Endothelial cell of umbilical vein (primary cell): ENCODE measurements at regions not wholly inside any gene's neighbourhood (a gene's known extent, or its start where the extent isn't known, plus 50 kb on each side); places are given as distances from the start of the nearest gene placed in this dataset.

ENCODE experiments used
- BruUV-seq: library from RNA; stranded (reverse); fragments of 400-500 nt; replicated peaks from 2 replicates; lab custom pipeline; 2021; lab: Mats Ljungman, UMichigan
- CTCF ChIA-PET: fragments of 300-600, 350-600 bp; sonication (Branson Sonifier 250); formaldehyde crosslinking; loops from one replicate; lab custom pipeline; 2021; ENCODE audit warnings: antibody characterized with exemption, inconsistent platforms; lab: Charles Lee
- POLR2A ChIA-PET: fragments of 300-600, 350-600 bp; sonication (Branson Sonifier 250); formaldehyde crosslinking; loops from one replicate; lab custom pipeline; 2021; ENCODE audit warnings: antibody characterized with exemption, inconsistent platforms; lab: Charles Lee
- DNase-seq: peaks from one replicate; pipeline ENCODE4 v3.0.0-alpha.2; 2011; ENCODE audit warnings: low read depth, low spot score
- FAIRE-seq: peaks from 2 replicates; lab custom pipeline; 2011; peaks lifted over from hg19 to GRCh38; lab: Jason Lieb, UNC
- H2AFZ ChIP-seq: 2 replicates; pipeline ENCODE4 v1.6.0; 2012; ENCODE audit warnings: low read depth, low read length, control low read depth, inconsistent platforms
- H3K27ac ChIP-seq: 2 replicates; pipeline ENCODE4 v1.5.1; 2011; ENCODE audit warnings: low read depth, mild to moderate bottlenecking, control low read depth, low read length, moderate library complexity; ENCODE audit not compliant: insufficient read depth
- H3K27me3 ChIP-seq, 2 experiments: 2 replicates each; pipeline versions ENCODE4 v1.6.0 to v1.6.1; 2011; ENCODE audit warnings: low read length in 2 of 2, mixed read lengths in 1 of 2; ENCODE audit not compliant: control insufficient read depth in 2 of 2, insufficient read depth in 2 of 2
- H3K36me3 ChIP-seq, 2 experiments: 2 replicates in 1 of 2; 3 replicates in 1 of 2; pipeline ENCODE4 v1.5.1; 2011; ENCODE audit warnings: low read length in 2 of 2, mild to moderate bottlenecking in 1 of 2, moderate library complexity in 1 of 2; ENCODE audit not compliant: control insufficient read depth in 2 of 2, insufficient read depth in 2 of 2; ENCODE audit errors: extremely low read depth in 1 of 2
- H3K4me1 ChIP-seq: 3 replicates; pipeline ENCODE4 v1.5.1; 2011; ENCODE audit warnings: mild to moderate bottlenecking, low read length; ENCODE audit not compliant: control insufficient read depth, insufficient read depth; ENCODE audit errors: extremely low read depth
- H3K4me2 ChIP-seq: 2 replicates; pipeline ENCODE4 v1.6.1; 2011; ENCODE audit warnings: low read length, control low read depth, mixed read lengths; ENCODE audit not compliant: insufficient read depth
- H3K4me3 ChIP-seq, 3 experiments: fragments of 200-600 bp in 1 of 3; sonication (generic), shearing (Covaris generic) in 1 of 3; replicated peaks in 1 of 3; 2 replicates each; pipeline ENCODE4 v1.5.1; 2011 to 2016; ENCODE audit warnings: control low read depth in 3 of 3, low read length in 3 of 3, mild to moderate bottlenecking in 2 of 3, inconsistent platforms in 1 of 3, low read depth in 1 of 3, moderate library complexity in 1 of 3; ENCODE audit not compliant: insufficient read depth in 1 of 3
- H3K79me2 ChIP-seq: 2 replicates; pipeline ENCODE4 v1.6.0; 2012; ENCODE audit warnings: low read length, inconsistent platforms; ENCODE audit not compliant: control insufficient read depth, insufficient read depth
- H3K9ac ChIP-seq: replicated peaks from 2 replicates; pipeline ENCODE3; 2011; ENCODE audit warnings: low read length, control low read depth; ENCODE audit not compliant: insufficient read depth; ENCODE audit errors: extremely low read depth
- H3K9me1 ChIP-seq: replicated peaks from 3 replicates; pipeline ENCODE4 v1.6.0; 2011; ENCODE audit warnings: mild to moderate bottlenecking, low read length; ENCODE audit not compliant: control insufficient read depth, insufficient read depth; ENCODE audit errors: extremely low read depth
- H3K9me3 ChIP-seq: replicated peaks from 2 replicates; pipeline ENCODE4 v1.5.1; 2012; ENCODE audit warnings: low read length, inconsistent platforms; ENCODE audit not compliant: control insufficient read depth, insufficient read depth
- H4K20me1 ChIP-seq: replicated peaks from 2 replicates; pipeline ENCODE3; 2011; ENCODE audit warnings: mild to moderate bottlenecking, low read length; ENCODE audit not compliant: control insufficient read depth, insufficient read depth; ENCODE audit errors: extremely low read depth
- EZH2 ChIP-seq: IDR thresholded peaks from 2 replicates; pipeline ENCODE4 v1.6.1; 2012; ENCODE audit warnings: borderline replicate concordance, low read depth, mild to moderate bottlenecking, moderate library complexity, low read length, inconsistent platforms; ENCODE audit not compliant: severe bottlenecking
- FOS ChIP-seq: IDR thresholded peaks from 2 replicates; pipeline ENCODE4 v1.6.1; 2011; ENCODE audit warnings: mild to moderate bottlenecking, low read length, moderate library complexity, borderline replicate concordance; ENCODE audit not compliant: insufficient read depth
- GATA2 ChIP-seq: IDR thresholded peaks from 2 replicates; pipeline ENCODE4 v1.7.0; 2011; ENCODE audit warnings: low read depth, mild to moderate bottlenecking, moderate library complexity, mixed read lengths, low read length; ENCODE audit not compliant: insufficient read length, insufficient read depth
- JUN ChIP-seq: IDR thresholded peaks from 2 replicates; pipeline ENCODE4 v1.6.1; 2011; ENCODE audit warnings: borderline replicate concordance, low read depth; ENCODE audit not compliant: insufficient read length, insufficient read depth
- MAX ChIP-seq: IDR thresholded peaks from 2 replicates; pipeline ENCODE4 v1.6.1; 2011; ENCODE audit not compliant: insufficient read depth, insufficient read length
- MYC ChIP-seq: IDR thresholded peaks from one replicate; pipeline ENCODE4 v1.6.1; 2011; ENCODE audit warnings: mild to moderate bottlenecking, low read depth, low read length
- POLR2A ChIP-seq: IDR thresholded peaks from 2 replicates; pipeline ENCODE4 v1.6.1; 2012; ENCODE audit warnings: low read depth, mild to moderate bottlenecking, control low read depth, low read length
- POLR2AphosphoS5 ChIP-seq: IDR thresholded peaks from 2 replicates; pipeline ENCODE4 v1.6.1; 2012; ENCODE audit warnings: low read depth, mild to moderate bottlenecking, control low read depth, low read length, moderate library complexity; ENCODE audit not compliant: insufficient read depth
- dilution Hi-C: fragments of 300-500 bp; cut with MboI; formaldehyde crosslinking; loops from one replicate; pipeline ENCODE4 v1.15.0; 2019; ENCODE audit warnings: low sequenced_read_pairs; ENCODE audit not compliant: extremely low pct_ligation_motif_present
- intact Hi-C: fragments of 100-400 bp; cut with micrococcal nuclease; formaldehyde crosslinking; loops from one replicate; pipeline ENCODE4 v1.10.0; 2022
- TF ChIP-seq, protein P1 (sequence below), 2 donors: IDR thresholded peaks; 1 replicate in 1 of 2; 2 replicates in 1 of 2; pipeline ENCODE4 v1.5.1; 2011; ENCODE audit warnings: low read length in 2 of 2, mild to moderate bottlenecking in 2 of 2, moderate library complexity in 2 of 2, control low read depth in 1 of 2, inconsistent platforms in 1 of 2, low read depth in 1 of 2; ENCODE audit not compliant: insufficient read depth in 1 of 2; ENCODE audit errors: extremely low read depth in 1 of 2

GRCh38 chrX:39581411-39581810 is 516.3 kb downstream of the BCOR start:
- H4K20me1 ChIP-seq: no peaks in the 10 kb centered on the region
- no peak for FAIRE-seq

More at GRCh38 chrX:39581411-39581810, 516.3 kb downstream of the BCOR start:
- dilution Hi-C loops (no loop called here), intact Hi-C loops (no loop called here)
- TF ChIP-seq FOS: no peak
- no peak for TF ChIP-seq JUN
- no peak for TF ChIP-seq GATA2
- no peak for TF ChIP-seq POLR2AphosphoS5
- TF ChIP-seq MYC: no peak
- TF ChIP-seq MAX: no peak
- TF ChIP-seq, protein P1, sequence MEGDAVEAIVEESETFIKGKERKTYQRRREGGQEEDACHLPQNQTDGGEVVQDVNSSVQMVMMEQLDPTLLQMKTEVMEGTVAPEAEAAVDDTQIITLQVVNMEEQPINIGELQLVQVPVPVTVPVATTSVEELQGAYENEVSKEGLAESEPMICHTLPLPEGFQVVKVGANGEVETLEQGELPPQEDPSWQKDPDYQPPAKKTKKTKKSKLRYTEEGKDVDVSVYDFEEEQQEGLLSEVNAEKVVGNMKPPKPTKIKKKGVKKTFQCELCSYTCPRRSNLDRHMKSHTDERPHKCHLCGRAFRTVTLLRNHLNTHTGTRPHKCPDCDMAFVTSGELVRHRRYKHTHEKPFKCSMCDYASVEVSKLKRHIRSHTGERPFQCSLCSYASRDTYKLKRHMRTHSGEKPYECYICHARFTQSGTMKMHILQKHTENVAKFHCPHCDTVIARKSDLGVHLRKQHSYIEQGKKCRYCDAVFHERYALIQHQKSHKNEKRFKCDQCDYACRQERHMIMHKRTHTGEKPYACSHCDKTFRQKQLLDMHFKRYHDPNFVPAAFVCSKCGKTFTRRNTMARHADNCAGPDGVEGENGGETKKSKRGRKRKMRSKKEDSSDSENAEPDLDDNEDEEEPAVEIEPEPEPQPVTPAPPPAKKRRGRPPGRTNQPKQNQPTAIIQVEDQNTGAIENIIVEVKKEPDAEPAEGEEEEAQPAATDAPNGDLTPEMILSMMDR (IDR thresholded peaks at IDR 0.05; ENCODE audit: extremely low read depth in 1 of 2, insufficient read depth in 1 of 2, low read depth in 1 of 2, low read length in 2 of 2): no peak
- TF ChIP-seq EZH2: no peak
- TF ChIP-seq POLR2A: no peak
- no peak overlapping the region for H3K27ac ChIP-seq
- H3K36me3 ChIP-seq: no peaks in the 10 kb centered on the region
- no peak for DNase-seq
- BruUV-seq: no TSS peak
- H3K4me3 ChIP-seq: no peak overlapping the region
- H3K79me2 ChIP-seq: no peaks in the 10 kb centered on the region
- ChIA-PET CTCF (no interaction called here), POLR2A (no interaction called here)
- H2AFZ ChIP-seq: no peak overlapping the region
- no peaks in the 10 kb centered on the region for H3K4me1 ChIP-seq
- H3K9me1 ChIP-seq: no peaks in the 10 kb centered on the region
- no peak overlapping the region for H3K9ac ChIP-seq
- no peak overlapping the region for H3K4me2 ChIP-seq
- peaks cover 0 to 4% of the 10 kb centered on the region in 2 experiments for H3K27me3 ChIP-seq
- no peaks in the 10 kb centered on the region for H3K9me3 ChIP-seq
